Fibroblast of lung (primary cell): ENCODE measurements at regions not wholly inside any gene's neighbourhood (a gene's known extent, or its start where the extent isn't known, plus 50 kb on each side); places are given as distances from the start of the nearest gene placed in this dataset.

ENCODE experiments used
- DNase-seq, 2 donors: peaks; one replicate each; pipeline versions ENCODE4 v3.0.0 to v3.0.0-alpha.2; 2010; ENCODE audit warnings: low read depth in 2 of 2
- H2AFZ ChIP-seq: 2 replicates; pipeline ENCODE4 v1.5.1; 2012; ENCODE audit warnings: low read length, control low read depth, inconsistent platforms
- H3K27ac ChIP-seq: 2 replicates; pipeline ENCODE4 v1.5.1; 2011; ENCODE audit warnings: low read length, control low read depth; ENCODE audit not compliant: insufficient read depth
- H3K27me3 ChIP-seq: 2 replicates; pipeline ENCODE4 v1.5.1; 2011; ENCODE audit warnings: mild to moderate bottlenecking, low read length; ENCODE audit not compliant: control insufficient read depth, insufficient read depth
- H3K36me3 ChIP-seq: 2 replicates; pipeline ENCODE4 v1.5.1; 2011; ENCODE audit warnings: low read length; ENCODE audit not compliant: control insufficient read depth, insufficient read depth
- H3K4me1 ChIP-seq: 2 replicates; pipeline ENCODE4 v1.5.1; 2011; ENCODE audit warnings: low read length; ENCODE audit not compliant: control insufficient read depth, insufficient read depth; ENCODE audit errors: extremely low read depth
- H3K4me2 ChIP-seq: 2 replicates; pipeline ENCODE4 v1.5.1; 2011; ENCODE audit warnings: low read length, control low read depth; ENCODE audit not compliant: insufficient read depth; ENCODE audit errors: extremely low read depth
- H3K4me3 ChIP-seq, 4 experiments: fragments of 200-600 bp in 1 of 4; sonication (generic) in 1 of 4; replicated peaks in 1 of 4; 2 replicates each; pipeline ENCODE4 v1.5.1; 2011 to 2016; ENCODE audit warnings: low read length in 4 of 4, low read depth in 3 of 4, mild to moderate bottlenecking in 3 of 4, control low read depth in 2 of 4, inconsistent platforms in 1 of 4, mixed read lengths in 1 of 4; ENCODE audit not compliant: insufficient read depth in 1 of 4; ENCODE audit errors: control extremely low read depth in 1 of 4
- H3K79me2 ChIP-seq: 2 replicates; pipeline ENCODE4 v1.5.1; 2012; ENCODE audit warnings: mild to moderate bottlenecking, low read length, inconsistent platforms; ENCODE audit not compliant: control insufficient read depth, insufficient read depth
- H3K9ac ChIP-seq: 2 replicates; pipeline ENCODE4 v1.5.1; 2011; ENCODE audit warnings: mild to moderate bottlenecking, low read length, control low read depth; ENCODE audit not compliant: insufficient read depth
- H3K9me3 ChIP-seq: 2 replicates; pipeline ENCODE4 v1.5.1; 2012; ENCODE audit warnings: low read depth, low read length; ENCODE audit not compliant: control insufficient read depth, insufficient read depth
- H4K20me1 ChIP-seq: 2 replicates; pipeline ENCODE4 v1.5.1; 2011; ENCODE audit warnings: low read length; ENCODE audit not compliant: control insufficient read depth, insufficient read depth; ENCODE audit errors: extremely low read depth
- EZH2 ChIP-seq: IDR thresholded peaks from 2 replicates; pipeline ENCODE4 v1.5.1; 2012; ENCODE audit warnings: low read length, control low read depth, mild to moderate bottlenecking; ENCODE audit errors: missing control alignments
- TF ChIP-seq, protein P1 (sequence below), 2 donors: IDR thresholded peaks in 1 of 2; conservative IDR thresholded peaks in 1 of 2; 1 replicate in 1 of 2; 2 replicates in 1 of 2; pipeline ENCODE4 v1.5.1; 2011 to 2012; ENCODE audit warnings: low read length in 2 of 2, control low read depth in 1 of 2, inconsistent platforms in 1 of 2, low read depth in 1 of 2, mild to moderate bottlenecking in 1 of 2

DNA sequence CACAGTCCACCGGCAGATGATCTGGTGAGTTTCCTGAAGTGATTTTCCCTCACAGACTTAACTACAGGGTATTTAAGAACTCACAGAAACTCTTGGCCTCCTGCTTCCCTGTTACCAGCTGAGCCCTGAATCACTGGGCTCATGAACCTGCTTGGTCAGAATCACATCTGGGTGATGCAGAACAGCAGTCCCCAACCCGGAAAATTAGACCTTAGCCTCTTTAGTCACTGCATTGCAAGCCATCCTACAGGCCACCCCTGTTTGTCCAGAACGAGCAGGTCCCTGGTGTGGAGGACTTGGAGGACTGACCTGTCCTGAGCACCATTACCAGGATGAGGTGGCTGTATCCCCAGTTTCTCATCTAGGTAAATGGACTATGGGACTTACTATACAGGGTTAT is 539.2 kb downstream of the TNS3 start:
- no peak overlapping the region for H3K4me2 ChIP-seq
- TF ChIP-seq, protein P1, sequence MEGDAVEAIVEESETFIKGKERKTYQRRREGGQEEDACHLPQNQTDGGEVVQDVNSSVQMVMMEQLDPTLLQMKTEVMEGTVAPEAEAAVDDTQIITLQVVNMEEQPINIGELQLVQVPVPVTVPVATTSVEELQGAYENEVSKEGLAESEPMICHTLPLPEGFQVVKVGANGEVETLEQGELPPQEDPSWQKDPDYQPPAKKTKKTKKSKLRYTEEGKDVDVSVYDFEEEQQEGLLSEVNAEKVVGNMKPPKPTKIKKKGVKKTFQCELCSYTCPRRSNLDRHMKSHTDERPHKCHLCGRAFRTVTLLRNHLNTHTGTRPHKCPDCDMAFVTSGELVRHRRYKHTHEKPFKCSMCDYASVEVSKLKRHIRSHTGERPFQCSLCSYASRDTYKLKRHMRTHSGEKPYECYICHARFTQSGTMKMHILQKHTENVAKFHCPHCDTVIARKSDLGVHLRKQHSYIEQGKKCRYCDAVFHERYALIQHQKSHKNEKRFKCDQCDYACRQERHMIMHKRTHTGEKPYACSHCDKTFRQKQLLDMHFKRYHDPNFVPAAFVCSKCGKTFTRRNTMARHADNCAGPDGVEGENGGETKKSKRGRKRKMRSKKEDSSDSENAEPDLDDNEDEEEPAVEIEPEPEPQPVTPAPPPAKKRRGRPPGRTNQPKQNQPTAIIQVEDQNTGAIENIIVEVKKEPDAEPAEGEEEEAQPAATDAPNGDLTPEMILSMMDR (conservative IDR thresholded peaks at IDR 0.05 in 1 of 2, IDR thresholded peaks at IDR 0.05 in 1 of 2; ENCODE audit: low read depth in 1 of 2, low read length in 2 of 2) = no peak
- no peak for TF ChIP-seq EZH2
- no peaks in the 10 kb centered on the region for H3K27me3 ChIP-seq

DNA sequence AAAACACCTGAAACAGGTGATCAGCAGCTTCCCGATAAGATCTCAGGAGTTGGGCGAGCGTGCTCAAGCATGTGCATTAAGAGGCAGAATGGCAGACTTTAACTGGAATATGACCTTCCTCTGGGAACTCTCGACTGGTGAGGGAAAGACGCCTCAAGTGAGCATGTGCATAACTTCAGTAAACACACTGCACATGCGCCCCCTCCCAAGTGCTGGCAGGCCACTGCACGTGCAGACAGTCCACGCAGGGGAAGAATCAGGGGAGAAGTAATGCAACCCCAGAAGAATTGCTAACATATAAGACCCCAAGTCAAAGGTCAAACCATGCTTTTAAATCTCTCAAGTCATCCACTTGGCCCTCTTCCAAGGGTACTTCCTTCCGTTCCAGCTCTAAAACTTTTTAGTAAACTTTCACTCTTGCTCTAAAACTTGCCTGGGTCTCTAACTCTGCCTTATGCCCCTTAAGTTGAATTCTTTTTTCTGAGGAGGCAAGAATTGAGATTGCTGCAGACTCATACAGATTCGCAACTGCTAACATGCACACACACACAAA is 541.0 kb downstream of the TNS3 start:
- H3K9ac ChIP-seq = no peak overlapping the region
- no peaks in the 10 kb centered on the region for H3K36me3 ChIP-seq
- no peak for TF ChIP-seq EZH2
- TF ChIP-seq, protein P1 (conservative IDR thresholded peaks at IDR 0.05 in 1 of 2, IDR thresholded peaks at IDR 0.05 in 1 of 2; ENCODE audit: low read depth in 1 of 2, low read length in 2 of 2) = no peak
- H3K79me2 ChIP-seq = no peaks in the 10 kb centered on the region
- H3K4me3 ChIP-seq = no peak overlapping the region
- H3K4me2 ChIP-seq = no peak overlapping the region
- H3K27me3 ChIP-seq = no peaks in the 10 kb centered on the region
- peak; percentile 10 to 28 for DNase-seq
- H3K9me3 ChIP-seq = no peaks in the 10 kb centered on the region
- H3K4me1 ChIP-seq = no peaks in the 10 kb centered on the region
- no peaks in the 10 kb centered on the region for H4K20me1 ChIP-seq
- H2AFZ ChIP-seq = no peak overlapping the region
- no peak overlapping the region for H3K27ac ChIP-seq

More for the DNA sequence above, 539.2 kb downstream of the TNS3 start:
- Histone ChIP-seq H3K4me1 (no peaks in the 10 kb centered on the region), H3K4me3 (no peak overlapping the region), H3K9me3 (no peaks in the 10 kb centered on the region), H3K27ac (no peak overlapping the region), H3K9ac (no peak overlapping the region), H2AFZ (no peak overlapping the region), H3K79me2 (no peaks in the 10 kb centered on the region), H4K20me1 (no peaks in the 10 kb centered on the region), H3K36me3 (no peaks in the 10 kb centered on the region)
- no peak for DNase-seq

DNA sequence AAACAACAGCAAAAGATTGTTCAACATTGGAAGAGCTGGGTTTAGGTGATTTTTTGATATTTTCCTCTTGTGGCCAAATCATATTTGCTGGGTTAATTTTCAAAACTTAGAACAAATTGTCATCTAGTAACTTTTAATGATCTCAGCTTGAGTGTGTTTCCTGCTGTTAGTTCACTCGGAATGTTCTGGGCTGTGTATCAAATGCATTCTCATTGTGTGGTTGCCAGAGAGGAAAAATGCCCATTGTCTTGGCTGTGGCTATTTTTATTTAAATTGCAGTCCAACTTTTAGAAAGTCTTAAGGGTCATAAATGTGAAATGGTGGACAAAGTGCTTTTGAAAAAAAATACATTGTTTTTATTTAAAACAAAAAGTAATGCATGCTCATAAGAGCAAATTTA is 542.0 kb downstream of the TNS3 start:
- Histone ChIP-seq H3K9ac (no peak overlapping the region), H3K27ac (no peak overlapping the region), H3K4me2 (no peak overlapping the region), H3K4me1 (no peaks in the 10 kb centered on the region), H3K36me3 (no peaks in the 10 kb centered on the region), H3K27me3 (no peaks in the 10 kb centered on the region), H2AFZ (no peak overlapping the region), H3K9me3 (no peaks in the 10 kb centered on the region), H3K4me3 (no peak overlapping the region), H3K79me2 (no peaks in the 10 kb centered on the region), H4K20me1 (no peaks in the 10 kb centered on the region)
- TF ChIP-seq, protein P1 (conservative IDR thresholded peaks at IDR 0.05 in 1 of 2, IDR thresholded peaks at IDR 0.05 in 1 of 2; ENCODE audit: low read depth in 1 of 2, low read length in 2 of 2) = no peak
- no peak for TF ChIP-seq EZH2
- DNase-seq = peak; percentile 42 to 73
